ENCODE measurements at regions not wholly inside any gene's neighbourhood (a gene's known extent, or its start where the extent isn't known, plus 50 kb on each side); places are given as distances from the start of the nearest gene placed in this dataset.

DNA sequence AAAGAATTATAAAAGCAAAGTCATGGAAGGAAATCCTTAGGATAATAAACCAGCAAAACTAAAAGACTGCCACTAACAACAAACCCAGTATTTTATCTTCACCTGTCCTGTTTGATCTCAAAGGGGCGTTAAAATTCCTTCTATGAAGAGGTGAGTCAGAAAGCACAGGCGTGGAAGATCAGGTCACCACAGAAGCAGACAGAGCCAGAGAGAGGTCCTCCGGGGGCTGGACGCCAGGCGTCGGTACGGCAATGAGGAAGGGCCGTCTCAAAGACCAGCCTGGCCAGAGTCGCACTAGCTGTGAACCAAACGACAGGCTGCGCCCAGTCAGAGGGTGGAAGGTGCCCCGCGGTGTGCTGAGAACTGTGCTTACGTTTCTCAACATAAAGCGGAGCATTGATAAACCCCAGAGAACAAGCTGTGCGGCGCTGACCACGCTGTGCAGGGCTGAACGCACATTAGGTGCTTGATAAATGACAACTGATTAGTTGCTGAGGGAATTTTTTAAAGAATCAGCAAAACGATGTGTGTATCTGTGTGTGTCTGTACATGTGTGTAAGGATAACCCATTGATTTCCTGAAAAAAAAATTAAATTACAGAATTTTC, 85.6 kb downstream of the RNASET2 start:
- no peak for DNase-seq (ENCODE audit: low spot score)
- H2AFZ ChIP-seq (replicated peaks) = no peak overlapping the region

DNA sequence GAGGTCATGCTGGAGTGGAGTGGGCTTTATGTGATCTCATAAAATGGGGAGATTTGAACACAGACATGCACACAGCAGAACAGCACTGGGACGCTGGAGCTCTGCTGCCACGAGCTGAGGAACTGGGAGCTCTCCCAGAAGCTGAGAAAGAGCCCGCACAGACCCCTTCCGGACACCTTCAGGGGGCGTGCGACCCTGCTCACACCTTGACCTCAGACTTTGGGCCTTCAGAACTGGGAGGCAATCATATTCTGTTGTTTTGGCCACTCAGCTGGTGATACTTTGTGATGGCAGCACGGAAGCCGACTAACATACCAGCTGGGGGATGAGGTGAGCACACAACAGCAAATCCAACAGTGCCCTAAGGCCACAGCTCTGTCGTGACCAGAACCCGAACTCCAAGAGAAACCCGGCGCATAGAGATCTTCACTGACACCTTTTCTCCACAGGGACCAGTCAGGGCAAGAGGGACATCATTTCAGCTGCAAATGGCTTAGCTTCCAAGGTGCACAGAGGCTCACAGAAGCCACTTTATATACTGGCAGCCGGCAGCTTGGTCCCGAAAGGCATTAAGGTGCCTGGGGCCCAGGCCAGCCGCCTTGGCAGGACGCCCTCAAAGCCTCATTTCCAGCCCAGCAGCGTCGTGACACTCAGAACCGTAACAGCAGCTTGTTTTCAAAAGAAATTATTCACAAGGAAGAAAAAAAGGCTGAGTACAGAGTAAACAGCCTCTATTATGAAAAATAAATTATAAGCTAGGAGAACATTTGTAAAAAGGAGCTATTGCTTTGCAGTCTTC, 89.3 kb downstream of the RNASET2 start:
- Mint-ChIP-seq H3K4me1 (peaks cover 7% of the 10 kb centered on the region), H3K27me3 (ENCODE audit: insufficient read depth, low read depth) (peaks cover 2% of the 10 kb centered on the region), H3K4me3 (no peak overlapping the region), H3K27ac (no peak overlapping the region), H3K36me3 (no peaks in the 10 kb centered on the region), H3K9me3 (no peaks in the 10 kb centered on the region)
- no peaks in the 10 kb centered on the region for H3K9me3 ChIP-seq (ENCODE audit: low read depth)
- no peaks in the 10 kb centered on the region for H3K79me2 ChIP-seq (ENCODE audit: low read depth)
- no peak overlapping the region for H3K27ac ChIP-seq
- no peak overlapping the region for H3K4me2 ChIP-seq
- H3K9ac ChIP-seq = no peak overlapping the region
- H3K4me1 ChIP-seq = peaks cover 3% of the 10 kb centered on the region
- no peak overlapping the region for H2AFZ ChIP-seq (replicated peaks)
- H4K20me1 ChIP-seq (ENCODE audit: low read depth) = no peaks in the 10 kb centered on the region
- peaks cover 24% of the 10 kb centered on the region for H3K27me3 ChIP-seq
- no peaks in the 10 kb centered on the region for H3K36me3 ChIP-seq
- H3F3A ChIP-seq (ENCODE audit: low read depth) = peaks cover 5% of the 10 kb centered on the region
- H3K4me3 ChIP-seq = no peak overlapping the region
- no peak for DNase-seq (ENCODE audit: low spot score)
- TF ChIP-seq CTCF (IDR thresholded peaks at IDR 0.05) = no peak
- no peak for TF ChIP-seq EZH2phosphoT487 (IDR thresholded peaks at IDR 0.05)
- no peak for TF ChIP-seq EZH2 (IDR thresholded peaks at IDR 0.05)

More for the DNA sequence above, 85.6 kb downstream of the RNASET2 start:
- Histone ChIP-seq H3K4me2 (no peak overlapping the region), H3F3A (ENCODE audit: low read depth) (no peaks in the 10 kb centered on the region), H3K4me3 (no peak overlapping the region), H3K4me1 (no peaks in the 10 kb centered on the region), H3K79me2 (ENCODE audit: low read depth) (no peaks in the 10 kb centered on the region), H3K27me3 (no peaks in the 10 kb centered on the region), H3K9ac (no peak overlapping the region), H3K9me3 (ENCODE audit: low read depth) (no peaks in the 10 kb centered on the region), H3K27ac (no peak overlapping the region), H3K36me3 (no peaks in the 10 kb centered on the region), H4K20me1 (ENCODE audit: low read depth) (no peaks in the 10 kb centered on the region)
- no peaks in the 10 kb centered on the region for H3K4me1 Mint-ChIP-seq
- H3K9me3 Mint-ChIP-seq = no peaks in the 10 kb centered on the region
- no peak overlapping the region for H3K4me3 Mint-ChIP-seq
- no peak overlapping the region for H3K27ac Mint-ChIP-seq
- peaks cover 6% of the 10 kb centered on the region for H3K27me3 Mint-ChIP-seq (ENCODE audit: insufficient read depth, low read depth)
- no peaks in the 10 kb centered on the region for H3K36me3 Mint-ChIP-seq
- no peak for TF ChIP-seq EZH2phosphoT487 (IDR thresholded peaks at IDR 0.05)
- TF ChIP-seq EZH2 (IDR thresholded peaks at IDR 0.05) = no peak
- no peak for TF ChIP-seq CTCF (IDR thresholded peaks at IDR 0.05)

GRCh38 chr6:166864333-166864732, 92.0 kb downstream of the RNASET2 start:
- H3K27me3 Mint-ChIP-seq (ENCODE audit: insufficient read depth, low read depth) = no peaks in the 10 kb centered on the region
- H3K27ac Mint-ChIP-seq = no peak overlapping the region
- Histone ChIP-seq H3K4me3 (no peak overlapping the region), H3K4me2 (no peak overlapping the region), H4K20me1 (ENCODE audit: low read depth) (no peaks in the 10 kb centered on the region), H3K36me3 (no peaks in the 10 kb centered on the region), H3K4me1 (peaks cover 9% of the 10 kb centered on the region), H3K9ac (no peak overlapping the region), H3F3A (ENCODE audit: low read depth) (peaks cover 13% of the 10 kb centered on the region), H3K79me2 (ENCODE audit: low read depth) (no peaks in the 10 kb centered on the region), H3K9me3 (ENCODE audit: low read depth) (no peaks in the 10 kb centered on the region), H2AFZ (replicated peaks) (no peak overlapping the region), H3K27me3 (peaks cover 35% of the 10 kb centered on the region), H3K27ac (no peak overlapping the region)
- peak overlapping the region; percentile 48 for H3K4me3 Mint-ChIP-seq
- no peak for DNase-seq (ENCODE audit: low spot score)
- H3K36me3 Mint-ChIP-seq = no peaks in the 10 kb centered on the region
- no peaks in the 10 kb centered on the region for H3K9me3 Mint-ChIP-seq
- no peak for TF ChIP-seq EZH2 (IDR thresholded peaks at IDR 0.05)
- TF ChIP-seq EZH2phosphoT487 (IDR thresholded peaks at IDR 0.05) = no peak
- no peak for TF ChIP-seq CTCF (IDR thresholded peaks at IDR 0.05)
- peaks cover 20% of the 10 kb centered on the region for H3K4me1 Mint-ChIP-seq

Data from neural progenitor cell (in vitro differentiated cells).